ENCODE measurements at regions not wholly inside any gene's neighbourhood (a gene's known extent, or its start where the extent isn't known, plus 50 kb on each side); places are given as distances from the start of the nearest gene placed in this dataset.

- RAD21 ChIA-PET (ENCODE audit: unreplicated experiment) = no interaction called here
- Histone ChIP-seq H3K4me2 (ENCODE audit: control insufficient read depth, insufficient read depth) (no peak overlapping the region), H2AFZ (ENCODE audit: control insufficient read depth, low read depth, low read length) (no peak overlapping the region), H3K27me3 (replicated peaks in 1 of 2; ENCODE audit: control insufficient read depth in 2 of 2, insufficient read depth in 2 of 2, low read length in 1 of 2) (no peaks in the 10 kb centered on the region), H3K36me3 (ENCODE audit: control insufficient read depth in 2 of 2, insufficient read depth in 2 of 2, low read length in 1 of 2) (no peaks in the 10 kb centered on the region), H3K27ac (ENCODE audit: control insufficient read depth, insufficient read depth) (no peak overlapping the region), H3K9me3 (replicated peaks; ENCODE audit: control insufficient read depth, insufficient read depth, low read length) (no peaks in the 10 kb centered on the region), H3K4me3 (no peak overlapping the region), H4K20me1 (ENCODE audit: control insufficient read depth, insufficient read depth) (no peaks in the 10 kb centered on the region), H3K4me1 (ENCODE audit: control insufficient read depth, insufficient read depth, low read length) (no peaks in the 10 kb centered on the region), H3K9ac (ENCODE audit: control insufficient read depth, insufficient read depth, low read length) (no peak overlapping the region), H3K79me2 (ENCODE audit: control insufficient read depth, insufficient read depth, low read length) (no peaks in the 10 kb centered on the region)
- WGBS (ENCODE audit: insufficient coverage, insufficient replicate concordance, low lambda C conversion rate, missing lambda C conversion rate) = 65% methylated on average over 6 of the region's 6 CpGs
- no peak for DNase-seq (ENCODE audit: low read depth, low spot score)
- ATAC-seq = no peak
- SMC1A ChIA-PET (ENCODE audit: uncharacterized antibody, unreplicated experiment) = no interaction called here
- in situ Hi-C loops (cut with MboI) = no loop called here
- BruUV-seq (replicated peaks) = no TSS peak
- no peak for FAIRE-seq
- CTCF ChIA-PET = interaction anchor here (0.6 kb wide), 1 partner anchor 805 kb away, joined by 3 read pairs; no protein-coding TSS in a partner anchor
- intact Hi-C loops (cut with micrococcal nuclease; ENCODE audit: unreplicated experiment) = no loop called here
- TF ChIP-seq WRNIP1 (IDR thresholded peaks at IDR 0.05; ENCODE audit: borderline replicate concordance, low read depth, low read length) (no peak), SREBF1 (IDR thresholded peaks at IDR 0.05; ENCODE audit: low read length) (no peak), BACH1 (IDR thresholded peaks at IDR 0.05; ENCODE audit: borderline replicate concordance) (no peak), CBX5 (IDR thresholded peaks at IDR 0.05; ENCODE audit: low read depth) (no peak), SMARCA5 (IDR thresholded peaks at IDR 0.05) (no peak), E4F1 (IDR thresholded peaks at IDR 0.05; ENCODE audit: borderline replicate concordance, partially characterized antibody) (no peak), ATF3 (IDR thresholded peaks at IDR 0.05; ENCODE audit: borderline replicate concordance, extremely low read depth, low read depth, low read length) (no peak), STAT3 (IDR thresholded peaks at IDR 0.05; ENCODE audit: low read depth, low read length) (no peak), HDAC6 (IDR thresholded peaks at IDR 0.05; ENCODE audit: unreplicated experiment) (no peak), BCL3 (IDR thresholded peaks at IDR 0.05; ENCODE audit: borderline replicate concordance, insufficient read depth, low read depth, low read length, poor library complexity, severe bottlenecking) (no peak), POLR2AphosphoS2 (IDR thresholded peaks at IDR 0.05; ENCODE audit: low read depth, low read length) (no peak), RFX5 (IDR thresholded peaks at IDR 0.05; ENCODE audit: low read depth, low read length) (no peak), SMAD1 (IDR thresholded peaks at IDR 0.05; ENCODE audit: low read depth, partially characterized antibody) (no peak), SMC3 (IDR thresholded peaks at IDR 0.05; ENCODE audit: borderline replicate concordance, low read length) (no peak), ZBTB4 (CRISPR knock-in tag; IDR thresholded peaks at IDR 0.05) (no peak), SUZ12 (IDR thresholded peaks at IDR 0.05; ENCODE audit: unreplicated experiment) (no peak)
- POLR2A ChIA-PET = no interaction called here
Measured at GRCh38 chr6:51015394-51015793, 196.7 kb downstream of the TFAP2B start.

All from GM12878 (cell line).